ENCODE measurements at regions not wholly inside any gene's neighbourhood (a gene's known extent, or its start where the extent isn't known, plus 50 kb on each side); places are given as distances from the start of the nearest gene placed in this dataset.

- no peak for ATAC-seq
- TF ChIP-seq CREB5 (CRISPR knock-in tag; IDR thresholded peaks at IDR 0.05; ENCODE audit: low read depth) (no peak), ZNF8 (CRISPR knock-in tag; IDR thresholded peaks at IDR 0.05) (no peak), ZNF565 (CRISPR knock-in tag; conservative IDR thresholded peaks at IDR 0.05; ENCODE audit: low read depth) (no peak), OSR1 (CRISPR knock-in tag; IDR thresholded peaks at IDR 0.05) (no peak), TOX (CRISPR knock-in tag; IDR thresholded peaks at IDR 0.05; ENCODE audit: borderline replicate concordance) (no peak), ZNF70 (CRISPR knock-in tag; IDR thresholded peaks at IDR 0.05) (no peak), ISL1 (CRISPR knock-in tag; IDR thresholded peaks at IDR 0.05) (no peak), ZC3H10 (CRISPR knock-in tag; IDR thresholded peaks at IDR 0.05) (no peak), ESRRG (CRISPR knock-in tag; IDR thresholded peaks at IDR 0.05) (no peak), CSDC2 (CRISPR knock-in tag; IDR thresholded peaks at IDR 0.05) (no peak), ZFP30 (CRISPR knock-in tag; IDR thresholded peaks at IDR 0.05) (no peak), SNAI2 (CRISPR knock-in tag; IDR thresholded peaks at IDR 0.05) (no peak), PATZ1 (CRISPR knock-in tag; IDR thresholded peaks at IDR 0.05; ENCODE audit: borderline replicate concordance) (no peak), POU6F1 (CRISPR knock-in tag; IDR thresholded peaks at IDR 0.05; ENCODE audit: borderline replicate concordance, low read depth) (no peak), PPARA (CRISPR knock-in tag; IDR thresholded peaks at IDR 0.05; ENCODE audit: borderline replicate concordance) (no peak), ZFP3 (CRISPR knock-in tag; IDR thresholded peaks at IDR 0.05) (no peak), BACH2 (CRISPR knock-in tag; IDR thresholded peaks at IDR 0.05; ENCODE audit: borderline replicate concordance) (no peak), GLIS3 (CRISPR knock-in tag; IDR thresholded peaks at IDR 0.05) (no peak), ARNTL (CRISPR knock-in tag; IDR thresholded peaks at IDR 0.05; ENCODE audit: borderline replicate concordance, low read depth) (no peak), TSHZ2 (CRISPR knock-in tag; IDR thresholded peaks at IDR 0.05) (no peak)
These were observed 124.4 kb upstream of the JARID2 start for GRCh38 chr6:15121443-15121842.

GRCh38 chr6:15121977-15122550, 123.8 kb upstream of the JARID2 start:
- no peak for ATAC-seq
- TF ChIP-seq PPARA (CRISPR knock-in tag; IDR thresholded peaks at IDR 0.05; ENCODE audit: borderline replicate concordance) (no peak), CREB5 (CRISPR knock-in tag; IDR thresholded peaks at IDR 0.05; ENCODE audit: low read depth) (no peak), ZC3H10 (CRISPR knock-in tag; IDR thresholded peaks at IDR 0.05) (no peak), BACH2 (CRISPR knock-in tag; IDR thresholded peaks at IDR 0.05; ENCODE audit: borderline replicate concordance) (no peak), ESRRG (CRISPR knock-in tag; IDR thresholded peaks at IDR 0.05) (no peak), ZNF70 (CRISPR knock-in tag; IDR thresholded peaks at IDR 0.05) (no peak)

GRCh38 chr6:15129887-15130286, 116.0 kb upstream of the JARID2 start:
- no peak for ATAC-seq
- TF ChIP-seq CSDC2 (CRISPR knock-in tag; IDR thresholded peaks at IDR 0.05): no peak
- no peak for TF ChIP-seq ZC3H10 (CRISPR knock-in tag; IDR thresholded peaks at IDR 0.05)
- no peak for TF ChIP-seq PATZ1 (CRISPR knock-in tag; IDR thresholded peaks at IDR 0.05; ENCODE audit: borderline replicate concordance)
- no peak for TF ChIP-seq CREB5 (CRISPR knock-in tag; IDR thresholded peaks at IDR 0.05; ENCODE audit: low read depth)
- no peak for TF ChIP-seq TSHZ2 (CRISPR knock-in tag; IDR thresholded peaks at IDR 0.05)
- no peak for TF ChIP-seq ZNF565 (CRISPR knock-in tag; conservative IDR thresholded peaks at IDR 0.05; ENCODE audit: low read depth)
- TF ChIP-seq ZNF70 (CRISPR knock-in tag; IDR thresholded peaks at IDR 0.05): no peak
- TF ChIP-seq SNAI2 (CRISPR knock-in tag; IDR thresholded peaks at IDR 0.05): no peak
- TF ChIP-seq ISL1 (CRISPR knock-in tag; IDR thresholded peaks at IDR 0.05): no peak
- TF ChIP-seq GLIS3 (CRISPR knock-in tag; IDR thresholded peaks at IDR 0.05): no peak
- no peak for TF ChIP-seq PPARA (CRISPR knock-in tag; IDR thresholded peaks at IDR 0.05; ENCODE audit: borderline replicate concordance)
- TF ChIP-seq ZFP3 (CRISPR knock-in tag; IDR thresholded peaks at IDR 0.05): no peak
